Neural progenitor cell (in vitro differentiated cells): ENCODE measurements at regions not wholly inside any gene's neighbourhood (a gene's known extent, or its start where the extent isn't known, plus 50 kb on each side); places are given as distances from the start of the nearest gene placed in this dataset.

Source experiments
- EZH2 ChIP-seq: fragments of 200-600 bp; sonication (generic); IDR thresholded peaks from 2 replicates; pipeline ENCODE4 v1.6.1; 2017; ENCODE audit warnings: antibody characterized with exemption, mild to moderate bottlenecking, moderate library complexity
- EZH2phosphoT487 ChIP-seq: fragments of 200-600 bp; sonication (generic); IDR thresholded peaks from 2 replicates; pipeline ENCODE4 v1.6.1; 2017; ENCODE audit warnings: antibody characterized with exemption
- TF ChIP-seq, protein P1 (sequence below): fragments of 200-600 bp; sonication (generic); IDR thresholded peaks from 2 replicates; pipeline ENCODE4 v1.5.1; 2017; ENCODE audit warnings: antibody characterized with exemption, mild to moderate bottlenecking

DNA sequence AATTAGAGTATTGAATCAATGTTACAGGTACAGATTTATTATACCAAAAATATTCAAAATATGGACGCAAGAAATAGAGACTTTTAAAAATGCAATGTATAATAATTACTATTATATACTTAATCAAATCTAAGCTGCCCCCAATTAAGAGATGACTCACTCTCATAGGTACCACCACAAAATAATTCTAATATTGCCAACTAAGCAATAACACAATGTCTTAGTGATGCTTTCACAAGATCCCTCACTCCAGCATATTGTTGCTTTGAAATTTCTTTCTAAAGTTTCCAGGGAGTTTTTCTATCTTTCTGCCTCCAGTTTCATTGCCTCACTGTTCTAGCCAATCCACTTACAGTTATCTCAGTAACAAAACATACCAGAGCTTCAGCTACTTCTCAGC lies 270.0 kb upstream of the PABPC4L start:
- TF ChIP-seq, protein P1, sequence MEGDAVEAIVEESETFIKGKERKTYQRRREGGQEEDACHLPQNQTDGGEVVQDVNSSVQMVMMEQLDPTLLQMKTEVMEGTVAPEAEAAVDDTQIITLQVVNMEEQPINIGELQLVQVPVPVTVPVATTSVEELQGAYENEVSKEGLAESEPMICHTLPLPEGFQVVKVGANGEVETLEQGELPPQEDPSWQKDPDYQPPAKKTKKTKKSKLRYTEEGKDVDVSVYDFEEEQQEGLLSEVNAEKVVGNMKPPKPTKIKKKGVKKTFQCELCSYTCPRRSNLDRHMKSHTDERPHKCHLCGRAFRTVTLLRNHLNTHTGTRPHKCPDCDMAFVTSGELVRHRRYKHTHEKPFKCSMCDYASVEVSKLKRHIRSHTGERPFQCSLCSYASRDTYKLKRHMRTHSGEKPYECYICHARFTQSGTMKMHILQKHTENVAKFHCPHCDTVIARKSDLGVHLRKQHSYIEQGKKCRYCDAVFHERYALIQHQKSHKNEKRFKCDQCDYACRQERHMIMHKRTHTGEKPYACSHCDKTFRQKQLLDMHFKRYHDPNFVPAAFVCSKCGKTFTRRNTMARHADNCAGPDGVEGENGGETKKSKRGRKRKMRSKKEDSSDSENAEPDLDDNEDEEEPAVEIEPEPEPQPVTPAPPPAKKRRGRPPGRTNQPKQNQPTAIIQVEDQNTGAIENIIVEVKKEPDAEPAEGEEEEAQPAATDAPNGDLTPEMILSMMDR = no peak
- TF ChIP-seq EZH2 (no peak), EZH2phosphoT487 (no peak)
